Nephron progenitor cell (in vitro differentiated cells): ENCODE measurements at regions not wholly inside any gene's neighbourhood (a gene's known extent, or its start where the extent isn't known, plus 50 kb on each side); places are given as distances from the start of the nearest gene placed in this dataset.

Experiments used
- DNase-seq: peaks from one replicate; pipeline ENCODE4 v3.0.0; 2021
- H3K27ac Mint-ChIP-seq: 2 replicates; pipeline ENCODE4 v1.8.0; 2021; ENCODE audit warnings: mild to moderate bottlenecking, moderate library complexity, mixed read lengths
- H3K27me3 Mint-ChIP-seq: 2 replicates; pipeline ENCODE4 v1.8.0; 2021; ENCODE audit warnings: mild to moderate bottlenecking, low read depth, mixed read lengths; ENCODE audit not compliant: poor library complexity
- H3K36me3 Mint-ChIP-seq: 2 replicates; pipeline ENCODE4 v1.8.0; 2021; ENCODE audit warnings: low read depth, mixed read lengths
- H3K4me1 Mint-ChIP-seq: 2 replicates; pipeline ENCODE4 v1.8.0; 2021; ENCODE audit warnings: mixed read lengths
- H3K4me3 Mint-ChIP-seq: 2 replicates; pipeline ENCODE4 v1.8.0; 2021; ENCODE audit warnings: mild to moderate bottlenecking, moderate library complexity, mixed read lengths
- H3K9me3 Mint-ChIP-seq: 2 replicates; pipeline ENCODE4 v1.8.0; 2021; ENCODE audit warnings: mild to moderate bottlenecking, moderate library complexity, mixed read lengths
- CTCF ChIP-seq: fragments of 200-600 bp; sonication (generic); IDR thresholded peaks from 2 replicates; pipeline ENCODE4 v1.5.0; 2021; ENCODE audit warnings: antibody characterized with exemption

GRCh38 chr1:78229344-78229743 lies 183.6 kb downstream of the GIPC2 start:
- Mint-ChIP-seq H3K9me3 (peaks cover 7% of the 10 kb centered on the region), H3K4me3 (no peak overlapping the region), H3K27me3 (peaks cover 30% of the 10 kb centered on the region), H3K4me1 (no peaks in the 10 kb centered on the region), H3K36me3 (no peaks in the 10 kb centered on the region), H3K27ac (no peak overlapping the region)
- no peak for DNase-seq
- no peak for TF ChIP-seq CTCF

GRCh38 chr1:78231477-78231876 lies 185.7 kb downstream of the GIPC2 start:
- Mint-ChIP-seq H3K36me3 (no peaks in the 10 kb centered on the region), H3K4me1 (no peaks in the 10 kb centered on the region), H3K9me3 (peaks cover 7% of the 10 kb centered on the region), H3K27ac (no peak overlapping the region), H3K27me3 (peaks cover 46% of the 10 kb centered on the region), H3K4me3 (no peak overlapping the region)
- no peak for DNase-seq
- no peak for TF ChIP-seq CTCF

GRCh38 chr1:78231894-78232293 lies 186.1 kb downstream of the GIPC2 start:
- Mint-ChIP-seq H3K27ac (no peak overlapping the region), H3K27me3 (peaks cover 47% of the 10 kb centered on the region), H3K4me1 (peaks cover under 1% of the 10 kb centered on the region), H3K9me3 (peaks cover 7% of the 10 kb centered on the region), H3K36me3 (no peaks in the 10 kb centered on the region), H3K4me3 (no peak overlapping the region)
- no peak for DNase-seq
- TF ChIP-seq CTCF, result no peak

GRCh38 chr1:78232630-78233029 lies 186.9 kb downstream of the GIPC2 start:
- peaks cover 6% of the 10 kb centered on the region for H3K4me1 Mint-ChIP-seq
- no peak for DNase-seq
- no peak for TF ChIP-seq CTCF
- H3K4me3 Mint-ChIP-seq, result no peak overlapping the region
- no peak overlapping the region for H3K27ac Mint-ChIP-seq
- H3K9me3 Mint-ChIP-seq, result peaks cover under 1% of the 10 kb centered on the region
- no peaks in the 10 kb centered on the region for H3K36me3 Mint-ChIP-seq
- H3K27me3 Mint-ChIP-seq, result peaks cover 47% of the 10 kb centered on the region

GRCh38 chr1:78234496-78234895 lies 188.7 kb downstream of the GIPC2 start:
- H3K36me3 Mint-ChIP-seq, result no peaks in the 10 kb centered on the region
- no peak overlapping the region for H3K27ac Mint-ChIP-seq
- H3K4me3 Mint-ChIP-seq, result no peak overlapping the region
- no peaks in the 10 kb centered on the region for H3K9me3 Mint-ChIP-seq
- peaks cover 6% of the 10 kb centered on the region for H3K4me1 Mint-ChIP-seq
- no peak for TF ChIP-seq CTCF
- DNase-seq, result no peak
- peaks cover 63% of the 10 kb centered on the region for H3K27me3 Mint-ChIP-seq

- peaks cover 84% of the 10 kb centered on the region for H3K27me3 Mint-ChIP-seq
- peaks cover 6% of the 10 kb centered on the region for H3K4me1 Mint-ChIP-seq
Measured at GRCh38 chr1:78236716-78237115, 190.9 kb downstream of the GIPC2 start.

More at GRCh38 chr1:78236716-78237115, 190.9 kb downstream of the GIPC2 start:
- no peaks in the 10 kb centered on the region for H3K9me3 Mint-ChIP-seq
- H3K4me3 Mint-ChIP-seq, result no peak overlapping the region
- H3K36me3 Mint-ChIP-seq, result no peaks in the 10 kb centered on the region
- no peak for TF ChIP-seq CTCF
- H3K27ac Mint-ChIP-seq, result no peak overlapping the region
- no peak for DNase-seq
